ENCODE measurements at regions not wholly inside any gene's neighbourhood (a gene's known extent, or its start where the extent isn't known, plus 50 kb on each side); places are given as distances from the start of the nearest gene placed in this dataset.

- no peak overlapping the region for H3K27ac ChIP-seq
- no peak for DNase-seq (ENCODE audit: low spot score)
- no peak for TF ChIP-seq CTCF (IDR thresholded peaks at IDR 0.05)
- no peak overlapping the region for H3K4me3 ChIP-seq
These were observed 317.2 kb downstream of the RWDD3 start for GRCh38 chr1:95551201-95551600.

GRCh38 chr1:95553595-95553994 is 319.6 kb downstream of the RWDD3 start:
- no peak for DNase-seq (ENCODE audit: low spot score)
- TF ChIP-seq CTCF (IDR thresholded peaks at IDR 0.05), result no peak
- Histone ChIP-seq H3K27ac (no peak overlapping the region), H3K4me3 (no peak overlapping the region)

GRCh38 chr1:95554408-95554807 is 320.4 kb downstream of the RWDD3 start:
- Histone ChIP-seq H3K4me3 (no peak overlapping the region), H3K27ac (no peak overlapping the region)
- DNase-seq (ENCODE audit: low spot score), result no peak
- TF ChIP-seq CTCF (IDR thresholded peaks at IDR 0.05), result no peak

- TF ChIP-seq CTCF (IDR thresholded peaks at IDR 0.05), result no peak
- no peak overlapping the region for H3K4me3 ChIP-seq
- DNase-seq (ENCODE audit: low spot score), result no peak
- no peak overlapping the region for H3K27ac ChIP-seq
These were observed 324.8 kb downstream of the RWDD3 start for GRCh38 chr1:95558791-95559190.

- no peak for DNase-seq (ENCODE audit: low spot score)
- TF ChIP-seq CTCF (IDR thresholded peaks at IDR 0.05), result no peak
These were observed 327.3 kb downstream of the RWDD3 start for GRCh38 chr1:95561346-95561745.

GRCh38 chr1:95562230-95562629 is 328.2 kb downstream of the RWDD3 start:
- Histone ChIP-seq H3K4me3 (no peak overlapping the region), H3K27ac (no peak overlapping the region)
- no peak for TF ChIP-seq CTCF (IDR thresholded peaks at IDR 0.05)
- DNase-seq (ENCODE audit: low spot score), result no peak

More at GRCh38 chr1:95561346-95561745, 327.3 kb downstream of the RWDD3 start:
- H3K27ac ChIP-seq, result no peak overlapping the region
- H3K4me3 ChIP-seq, result no peak overlapping the region

- TF ChIP-seq CTCF (IDR thresholded peaks at IDR 0.05), result no peak
- no peak overlapping the region for H3K27ac ChIP-seq
- H3K4me3 ChIP-seq, result no peak overlapping the region
- DNase-seq (ENCODE audit: low spot score), result no peak
These were observed 338.0 kb downstream of the RWDD3 start for GRCh38 chr1:95572002-95572401.
